HepG2 (cell line): ENCODE measurements at regions not wholly inside any gene's neighbourhood (a gene's known extent, or its start where the extent isn't known, plus 50 kb on each side); places are given as distances from the start of the nearest gene placed in this dataset.

ENCODE experiments used
- ATAC-seq: fragments of 200-7000 bp; cut with Tn5 transposase; 3 replicates; pipeline ENCODE4 v1.9.1; 2020; ENCODE audit warnings: mild to moderate bottlenecking, moderate library complexity
- BruUV-seq: library from RNA; stranded (reverse); fragments of 400-500 nt; replicated peaks from 2 replicates; lab custom pipeline; 2021; lab: Mats Ljungman, UMichigan
- CTCF ChIA-PET: fragments of 300-600 bp; formaldehyde crosslinking; extraction: SDS; loops from one replicate; lab custom pipeline; 2021; ENCODE audit warnings: low total read pairs, inconsistent platforms, low intra/inter-chr PET ratio; lab: Yijun Ruan, JAX
- POLR2A ChIA-PET: fragments of 350-600 bp; sonication (Branson Sonifier 250); formaldehyde crosslinking; loops from one replicate; lab custom pipeline; 2020; ENCODE audit warnings: antibody characterized with exemption, inconsistent platforms; lab: Yijun Ruan, JAX
- DNase-seq: peaks from one replicate; pipeline ENCODE4 v3.0.0-alpha.2; 2015; ENCODE audit warnings: low spot score
- FAIRE-seq: peaks from 3 replicates; lab custom pipeline; 2011; peaks lifted over from hg19 to GRCh38; lab: Jason Lieb, UNC
- H2AFZ ChIP-seq: one replicate; pipeline ENCODE4 v1.6.1; 2011; ENCODE audit warnings: low read length, inconsistent platforms
- H3K27ac ChIP-seq: fragments of 300-600 bp; 3 replicates; pipeline ENCODE4 v1.8.0; 2011; ENCODE audit warnings: mixed run types, mild to moderate bottlenecking, mixed read lengths, low read length, inconsistent platforms; ENCODE audit not compliant: insufficient read depth; ENCODE audit errors: extremely low read length
- H3K27me3 ChIP-seq, 2 experiments: fragments of 200-600 bp in 1 of 2; 2 replicates in 1 of 2; 3 replicates in 1 of 2; pipeline versions ENCODE4 v1.6.0 to v1.8.0; 2011; ENCODE audit warnings: low read length in 2 of 2, mild to moderate bottlenecking in 2 of 2, moderate library complexity in 2 of 2, inconsistent platforms in 1 of 2; ENCODE audit not compliant: insufficient read depth in 2 of 2, control insufficient read depth in 1 of 2
- H3K36me3 ChIP-seq, 2 experiments: fragments of 200-600 bp in 1 of 2; replicated peaks in 1 of 2; 2 replicates in 1 of 2; 3 replicates in 1 of 2; pipeline versions ENCODE4 v1.5.1 to v1.8.0; 2011; ENCODE audit warnings: low read length in 2 of 2, inconsistent platforms in 1 of 2; ENCODE audit not compliant: insufficient read depth in 2 of 2, control insufficient read depth in 1 of 2
- H3K4me1 ChIP-seq: 2 replicates; pipeline ENCODE4 v1.5.1; 2012; ENCODE audit warnings: low read length, inconsistent platforms; ENCODE audit not compliant: insufficient read depth
- H3K4me2 ChIP-seq: 2 replicates; pipeline ENCODE4 v1.6.0; 2011; ENCODE audit warnings: low read depth, low read length, inconsistent platforms
- H3K4me3 ChIP-seq, 3 experiments: fragments of 200-600 bp in 1 of 3; sonication (generic), shearing (Covaris generic) in 1 of 3; replicated peaks in 1 of 3; 2 replicates each; pipeline ENCODE4 v1.5.1; 2011 to 2016; ENCODE audit warnings: low read length in 3 of 3, inconsistent platforms in 2 of 3, low read depth in 2 of 3, mild to moderate bottlenecking in 2 of 3, control low read depth in 1 of 3, mixed read lengths in 1 of 3; ENCODE audit not compliant: insufficient read depth in 1 of 3
- H3K79me2 ChIP-seq: one replicate; pipeline ENCODE4 v1.6.1; 2011; ENCODE audit warnings: low read length, inconsistent platforms; ENCODE audit not compliant: insufficient read depth
- H3K9ac ChIP-seq: 2 replicates; pipeline ENCODE4 v1.6.0; 2011; ENCODE audit warnings: mild to moderate bottlenecking, low read depth, low read length, inconsistent platforms; ENCODE audit not compliant: insufficient read depth
- H3K9me3 ChIP-seq: 2 replicates; pipeline ENCODE4 v1.5.1; 2012; ENCODE audit warnings: mild to moderate bottlenecking, low read length
- H4K20me1 ChIP-seq: 2 replicates; pipeline ENCODE4 v1.6.0; 2011; ENCODE audit warnings: inconsistent platforms, mild to moderate bottlenecking, low read length, moderate library complexity; ENCODE audit not compliant: insufficient read depth
- ATF4 ChIP-seq, 2 experiments: fragments of 450-650 bp in 1 of 2; sonication (generic) in 1 of 2; formaldehyde crosslinking; IDR thresholded peaks; 2 replicates each; pipeline versions ENCODE4 v1.5.0 to v1.8.0; 2020 to 2022; ENCODE audit warnings: mild to moderate bottlenecking in 1 of 2, missing genetic modification reagents in 1 of 2
- FOSL1 ChIP-seq: sonication (generic); formaldehyde crosslinking; IDR thresholded peaks from 2 replicates; pipeline ENCODE4 v1.9.0; 2021; ENCODE audit warnings: missing genetic modification reagents, borderline replicate concordance
- GABPA ChIP-seq, 2 experiments: IDR thresholded peaks; 2 replicates each; pipeline ENCODE4 v1.6.1; 2011 to 2016; ENCODE audit warnings: low read depth in 2 of 2, low read length in 1 of 2, missing biosample characterization in 1 of 2, missing genetic modification characterization in 1 of 2
- HMG20A ChIP-seq: IDR thresholded peaks from 2 replicates; pipeline ENCODE4 v1.6.1; 2016; ENCODE audit warnings: borderline replicate concordance
- HNRNPL ChIP-seq: fragments of 200-400 bp; formaldehyde crosslinking; IDR thresholded peaks from 2 replicates; pipeline ENCODE4 v1.6.1; 2017; ENCODE audit warnings: mild to moderate bottlenecking, low read depth, low read length
- JUND ChIP-seq: sonication (generic); formaldehyde crosslinking; IDR thresholded peaks from 2 replicates; pipeline ENCODE4 v1.8.0; 2022; ENCODE audit warnings: mild to moderate bottlenecking, missing genetic modification reagents
- MBD4 ChIP-seq: IDR thresholded peaks from 2 replicates; pipeline ENCODE4 v1.6.1; 2012; ENCODE audit warnings: low read length, inconsistent platforms, borderline replicate concordance
- MEF2D ChIP-seq: sonication (generic); formaldehyde crosslinking; IDR thresholded peaks from 2 replicates; pipeline ENCODE4 v1.5.1; 2020; ENCODE audit warnings: mild to moderate bottlenecking, missing genetic modification reagents
- NCOR1 ChIP-seq: fragments of 200-600 bp; sonication (generic); IDR thresholded peaks from 2 replicates; pipeline ENCODE4 v1.7.0; 2017; ENCODE audit warnings: antibody characterized with exemption, low read length, borderline replicate concordance
- POLR2AphosphoS2 ChIP-seq: IDR thresholded peaks from 2 replicates; pipeline ENCODE4 v1.6.1; 2011; ENCODE audit warnings: low read depth, low read length, improper control_type of control experiment
- REPIN1 ChIP-seq: sonication (generic); formaldehyde crosslinking; IDR thresholded peaks from 2 replicates; pipeline ENCODE4 v1.8.0; 2022; ENCODE audit warnings: missing genetic modification reagents, low read depth, mild to moderate bottlenecking, borderline replicate concordance
- SATB2 ChIP-seq: sonication (generic); formaldehyde crosslinking; IDR thresholded peaks from 2 replicates; pipeline ENCODE4 v1.5.0; 2020; ENCODE audit warnings: missing genetic modification reagents
- SRSF4 ChIP-seq: fragments of 200-400 bp; formaldehyde crosslinking; IDR thresholded peaks from one replicate; pipeline ENCODE4 v1.6.1; 2018; ENCODE audit warnings: mild to moderate bottlenecking, low read depth, low read length, moderate library complexity; ENCODE audit not compliant: poor library complexity, severe bottlenecking
- TFAP4 ChIP-seq: sonication (generic); IDR thresholded peaks from 2 replicates; pipeline ENCODE4 v1.6.1; 2016; ENCODE audit warnings: low read depth, borderline replicate concordance
- ZNF30 ChIP-seq: sonication (generic); formaldehyde crosslinking; IDR thresholded peaks from 2 replicates; pipeline ENCODE4 v1.5.0; 2020; ENCODE audit warnings: mild to moderate bottlenecking, missing genetic modification reagents
- ZNF639 ChIP-seq: conservative IDR thresholded peaks from 2 replicates; pipeline ENCODE4 v1.6.1; 2018; ENCODE audit warnings: missing genetic modification reagents
- WGBS: methylation state at CpG from one replicate; pipeline ENCODE4 v1.1.6; 2017; ENCODE audit warnings: low lambda C conversion rate; 5-methylcytosine and 5-hydroxymethylcytosine counted together
- in situ Hi-C: cut with HindIII; loops from 2 replicates; pipeline ENCODE4 v1.10.0; 2017; ENCODE audit warnings: low pct_unique_long_range_greater_than_20kb; ENCODE audit not compliant: extremely low pct_ligation_motif_present
- intact Hi-C: fragments of 100-400 bp; cut with micrococcal nuclease; formaldehyde crosslinking; loops from one replicate; pipeline ENCODE4 v1.10.0; 2022; ENCODE audit not compliant: unreplicated experiment

- no peaks in the 10 kb centered on the region for H3K4me1 ChIP-seq
- H3K27ac ChIP-seq: no peak overlapping the region
- CTCF ChIA-PET: no interaction called here
- POLR2A ChIA-PET: no interaction called here
- no peak for TF ChIP-seq POLR2AphosphoS2
- H3K4me2 ChIP-seq: no peak overlapping the region
- no TSS peak for BruUV-seq
- no peaks in the 10 kb centered on the region for H3K9me3 ChIP-seq
- intact Hi-C loops (no loop called here), in situ Hi-C loops (no loop called here)
- H4K20me1 ChIP-seq: no peaks in the 10 kb centered on the region
- 0% methylated on average over 2 of the region's 2 CpGs for WGBS
- DNase-seq: no peak
- no peak for FAIRE-seq
- H3K4me3 ChIP-seq: no peak overlapping the region
- H3K9ac ChIP-seq: no peak overlapping the region
- H3K79me2 ChIP-seq: no peaks in the 10 kb centered on the region
- no peak for ATAC-seq
- H2AFZ ChIP-seq: no peak overlapping the region
- no peaks in the 10 kb centered on the region for H3K27me3 ChIP-seq
- H3K36me3 ChIP-seq: no peaks in the 10 kb centered on the region
Observed at GRCh38 chr11:95563859-95564258, 225.7 kb downstream of the FAM76B start.

GRCh38 chr11:95563173-95563572 lies 226.4 kb downstream of the FAM76B start:
- WGBS: 0% methylated on average over 2 of the region's 2 CpGs
- no peak for ATAC-seq
- ChIA-PET CTCF (no interaction called here), POLR2A (no interaction called here)
- no peaks in the 10 kb centered on the region for H3K27me3 ChIP-seq
- H3K36me3 ChIP-seq: no peaks in the 10 kb centered on the region
- H3K27ac ChIP-seq: no peak overlapping the region
- H3K79me2 ChIP-seq: no peaks in the 10 kb centered on the region
- no peak overlapping the region for H2AFZ ChIP-seq
- in situ Hi-C loops: no loop called here
- no peaks in the 10 kb centered on the region for H3K4me1 ChIP-seq
- H3K9ac ChIP-seq: no peak overlapping the region
- H4K20me1 ChIP-seq: no peaks in the 10 kb centered on the region
- no peak for FAIRE-seq
- intact Hi-C loops: no loop called here
- no TSS peak for BruUV-seq
- H3K4me3 ChIP-seq: no peak overlapping the region
- no peak for DNase-seq
- H3K9me3 ChIP-seq: no peaks in the 10 kb centered on the region
- no peak overlapping the region for H3K4me2 ChIP-seq
- TF ChIP-seq ATF4 (CRISPR knock-in tag; IDR thresholded peaks at IDR 0.05) (no peak), REPIN1 (no peak), SATB2 (CRISPR knock-in tag) (no peak), MEF2D (no peak), SRSF4 (no peak), ZNF639 (CRISPR knock-in tag) (no peak), GABPA (IDR thresholded peaks at IDR 0.05; ENCODE audit: low read depth, low read length) (no peak), GABPA (CRISPR knock-in tag; IDR thresholded peaks at IDR 0.05; ENCODE audit: low read depth) (no peak), HMG20A (CRISPR knock-in tag) (no peak), HNRNPL (no peak), MBD4 (no peak), ZNF30 (CRISPR knock-in tag) (no peak), FOSL1 (CRISPR knock-in tag) (no peak), JUND (no peak), TFAP4 (no peak), NCOR1 (no peak)
